Mucosa of rectum (tissue), 2 donors: ENCODE measurements at regions not wholly inside any gene's neighbourhood (a gene's known extent, or its start where the extent isn't known, plus 50 kb on each side); places are given as distances from the start of the nearest gene placed in this dataset.
"Not testable (repeated sequence)": the region's sequence is repeated elsewhere in the genome, so short reads cannot be mapped to it uniquely, and the experiment has no call there.

ENCODE experiments used
- H3K27ac ChIP-seq, 2 donors: one replicate each; pipeline ENCODE4 v1.7.0; 2013; ENCODE audit warnings: inconsistent platforms in 2 of 2, low read depth in 2 of 2, low read length in 2 of 2
- H3K27me3 ChIP-seq, 2 donors: one replicate each; pipeline ENCODE4 v1.7.0; 2013; ENCODE audit warnings: low read length in 2 of 2; ENCODE audit not compliant: control insufficient read depth in 2 of 2, insufficient read depth in 2 of 2
- H3K36me3 ChIP-seq, 2 donors: one replicate each; pipeline ENCODE4 v1.7.0; 2013; ENCODE audit warnings: low read length in 2 of 2; ENCODE audit not compliant: control insufficient read depth in 2 of 2, insufficient read depth in 2 of 2
- H3K4me1 ChIP-seq, 2 donors: one replicate each; pipeline ENCODE4 v1.7.0; 2013; ENCODE audit warnings: low read length in 2 of 2, mild to moderate bottlenecking in 1 of 2; ENCODE audit not compliant: control insufficient read depth in 2 of 2, insufficient read depth in 2 of 2
- H3K4me3 ChIP-seq, 2 donors: one replicate each; pipeline ENCODE4 v1.7.0; 2013; ENCODE audit warnings: low read length in 2 of 2
- H3K9ac ChIP-seq, 2 donors: one replicate each; pipeline ENCODE4 v1.7.0; 2013; ENCODE audit warnings: low read length in 2 of 2, low read depth in 1 of 2, mild to moderate bottlenecking in 1 of 2
- H3K9me3 ChIP-seq, 2 donors: one replicate each; pipeline ENCODE4 v1.7.0; 2013; ENCODE audit warnings: low read length in 2 of 2; ENCODE audit not compliant: control insufficient read depth in 2 of 2
- donor health status: healthy.
- donor health status: Normal muscosa, but diverticular disease.

DNA sequence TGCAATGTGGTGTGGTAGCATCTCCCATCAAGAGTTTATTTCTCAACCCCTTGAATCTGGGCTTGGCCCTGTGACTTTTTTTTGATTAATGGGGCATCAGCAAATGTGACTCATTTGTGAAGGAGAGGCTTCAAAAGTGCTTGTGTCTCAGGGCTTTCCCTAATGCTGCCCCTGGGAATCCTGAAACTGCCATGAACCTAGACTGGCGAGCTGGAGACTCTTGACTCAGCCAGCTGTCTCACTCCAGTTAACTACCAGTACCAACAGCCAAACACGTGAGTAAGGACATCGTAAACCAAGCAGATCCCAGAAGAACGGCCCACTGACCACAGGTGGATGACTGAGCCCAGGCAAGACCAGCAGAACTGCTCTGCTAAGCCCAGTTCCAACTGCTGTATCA lies 72.8 kb upstream of the ADTRP start:
- no peaks in the 10 kb centered on the region for H3K4me1 ChIP-seq
- H3K27ac ChIP-seq, result no peak overlapping the region
- H3K9me3 ChIP-seq, result no peaks in the 10 kb centered on the region
- H3K4me3 ChIP-seq, result no peak overlapping the region
- H3K36me3 ChIP-seq, result no peaks in the 10 kb centered on the region
- no peaks in the 10 kb centered on the region for H3K27me3 ChIP-seq
- no peak overlapping the region for H3K9ac ChIP-seq

DNA sequence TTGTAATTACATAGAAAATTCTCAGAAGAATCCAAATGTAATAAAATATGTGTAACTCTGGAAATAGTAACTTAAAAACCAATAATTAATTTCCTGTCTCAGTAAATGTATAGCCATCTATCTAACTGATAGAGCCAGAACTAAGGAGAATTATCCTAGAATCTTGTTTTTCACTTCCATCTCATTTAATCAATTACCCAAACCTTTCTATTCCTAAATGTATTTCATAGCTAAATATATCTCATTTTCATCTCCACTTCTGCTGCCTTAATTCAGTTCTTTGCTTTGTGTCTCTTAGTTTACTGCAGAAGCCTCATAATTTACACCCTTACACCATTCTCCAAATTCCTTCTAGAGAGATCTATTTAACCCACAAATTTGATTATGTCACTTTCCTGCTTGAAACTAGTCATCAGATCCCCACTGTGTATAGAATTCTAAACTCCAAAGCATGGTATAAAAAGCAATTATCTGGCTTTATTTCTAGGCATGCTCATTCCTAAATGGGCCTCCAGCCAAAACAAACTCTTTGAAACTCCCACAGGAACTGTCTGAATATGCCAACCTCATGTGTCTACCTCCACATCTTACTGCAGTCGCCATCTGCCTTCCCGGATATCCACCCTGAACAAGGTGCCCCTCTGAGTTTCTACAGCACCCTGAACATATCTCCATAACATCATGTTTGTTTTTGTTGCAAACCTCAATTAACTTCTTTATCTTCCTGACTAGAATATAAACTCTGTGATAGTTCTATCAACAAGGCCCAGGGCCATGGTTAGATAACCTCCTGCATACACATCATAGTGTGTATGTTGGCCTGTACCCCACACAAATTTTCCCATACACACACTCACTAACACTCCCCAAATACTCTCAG lies 70.5 kb upstream of the ADTRP start:
- H3K27ac ChIP-seq, result no peak overlapping the region
- no peaks in the 10 kb centered on the region for H3K9me3 ChIP-seq
- H3K9ac ChIP-seq, result no peak overlapping the region
- no peaks in the 10 kb centered on the region for H3K4me1 ChIP-seq
- no peaks in the 10 kb centered on the region for H3K36me3 ChIP-seq
- H3K4me3 ChIP-seq, result no peak overlapping the region
- no peaks in the 10 kb centered on the region for H3K27me3 ChIP-seq

DNA sequence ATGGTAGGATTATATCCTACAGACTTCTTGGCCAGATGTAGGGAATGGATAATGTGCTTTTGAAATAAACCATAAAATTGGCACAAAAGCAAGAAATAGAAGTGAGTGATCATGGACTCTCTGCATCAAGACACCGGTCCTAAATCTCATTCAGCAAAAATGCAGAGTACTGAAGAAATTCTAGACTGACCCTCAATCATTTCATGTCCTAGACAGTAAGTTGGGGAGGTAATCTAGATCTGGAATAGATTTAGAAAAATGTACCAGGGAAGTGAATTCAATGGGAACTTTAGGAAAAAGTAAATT lies 69.7 kb upstream of the ADTRP start:
- no peak overlapping the region for H3K27ac ChIP-seq
- no peak overlapping the region for H3K4me3 ChIP-seq
- H3K27me3 ChIP-seq, result no peaks in the 10 kb centered on the region
- H3K4me1 ChIP-seq, result no peaks in the 10 kb centered on the region
- no peaks in the 10 kb centered on the region for H3K9me3 ChIP-seq
- H3K9ac ChIP-seq, result no peak overlapping the region
- H3K36me3 ChIP-seq, result no peaks in the 10 kb centered on the region

DNA sequence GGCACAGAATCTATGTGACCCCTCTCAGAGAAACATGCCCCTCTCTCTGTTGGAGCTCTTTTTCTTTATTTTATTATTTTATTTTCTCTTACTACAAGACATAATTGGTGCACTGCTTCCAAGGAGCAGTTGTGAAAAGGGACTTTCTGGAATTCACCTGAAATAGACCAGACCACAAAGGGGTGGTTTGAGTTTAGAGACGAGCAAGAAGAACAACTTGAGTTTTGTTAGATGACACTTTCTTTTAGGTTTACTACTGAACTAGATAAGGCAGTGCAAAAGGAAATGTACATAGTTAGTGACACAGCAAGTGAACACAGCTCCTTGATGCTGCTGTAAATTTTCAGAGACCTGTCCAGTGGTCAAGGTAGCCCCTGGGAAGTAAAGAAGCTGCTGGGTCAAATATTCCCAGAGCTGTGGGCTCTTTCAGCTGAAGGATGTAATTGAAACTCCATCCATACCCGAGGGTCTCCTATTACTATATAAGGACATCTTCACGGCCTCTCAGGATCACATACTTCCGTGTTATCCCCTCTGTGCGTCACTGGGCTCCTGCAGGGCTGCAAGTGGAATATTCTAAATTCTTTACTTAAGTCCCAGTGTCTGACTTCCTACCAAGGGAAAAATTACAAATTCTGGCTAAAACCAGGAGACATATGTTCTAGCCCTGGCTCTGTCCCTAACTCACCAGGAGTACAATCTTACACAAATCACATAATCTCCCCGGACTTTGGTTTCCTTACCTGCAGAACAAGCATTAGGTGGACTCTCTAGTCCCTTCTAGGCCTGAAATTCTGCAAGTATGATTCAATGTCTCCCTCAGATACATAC lies 69.1 kb upstream of the ADTRP start:
- H3K4me1 ChIP-seq, result no peaks in the 10 kb centered on the region
- H3K27me3 ChIP-seq, result no peaks in the 10 kb centered on the region
- H3K4me3 ChIP-seq, result no peak overlapping the region
- no peak overlapping the region for H3K27ac ChIP-seq
- H3K36me3 ChIP-seq, result no peaks in the 10 kb centered on the region
- H3K9ac ChIP-seq, result no peak overlapping the region
- no peaks in the 10 kb centered on the region for H3K9me3 ChIP-seq

DNA sequence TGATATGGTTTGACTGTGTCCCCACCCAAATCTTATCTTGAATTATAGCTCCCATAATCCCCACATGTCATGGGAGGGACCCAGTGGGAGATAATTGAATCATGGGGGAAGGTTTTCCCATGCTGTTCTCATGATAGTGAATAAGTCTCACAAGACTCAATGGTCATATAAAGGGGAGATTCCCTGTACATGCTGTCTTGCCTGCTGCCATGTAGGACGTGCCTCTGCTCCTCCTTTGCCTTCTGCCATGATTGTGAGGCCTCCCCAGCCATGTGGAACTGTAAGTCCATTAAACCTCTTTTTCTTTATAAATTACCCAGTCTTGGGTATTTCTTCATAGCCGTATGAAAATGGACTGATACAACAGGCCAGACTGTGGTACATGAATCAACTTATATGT lies 68.5 kb upstream of the ADTRP start:
- not testable (repeated sequence) for H3K27me3 ChIP-seq, H3K4me1 ChIP-seq, H3K9ac ChIP-seq, H3K27ac ChIP-seq, H3K9me3 ChIP-seq, H3K4me3 ChIP-seq, H3K36me3 ChIP-seq

DNA sequence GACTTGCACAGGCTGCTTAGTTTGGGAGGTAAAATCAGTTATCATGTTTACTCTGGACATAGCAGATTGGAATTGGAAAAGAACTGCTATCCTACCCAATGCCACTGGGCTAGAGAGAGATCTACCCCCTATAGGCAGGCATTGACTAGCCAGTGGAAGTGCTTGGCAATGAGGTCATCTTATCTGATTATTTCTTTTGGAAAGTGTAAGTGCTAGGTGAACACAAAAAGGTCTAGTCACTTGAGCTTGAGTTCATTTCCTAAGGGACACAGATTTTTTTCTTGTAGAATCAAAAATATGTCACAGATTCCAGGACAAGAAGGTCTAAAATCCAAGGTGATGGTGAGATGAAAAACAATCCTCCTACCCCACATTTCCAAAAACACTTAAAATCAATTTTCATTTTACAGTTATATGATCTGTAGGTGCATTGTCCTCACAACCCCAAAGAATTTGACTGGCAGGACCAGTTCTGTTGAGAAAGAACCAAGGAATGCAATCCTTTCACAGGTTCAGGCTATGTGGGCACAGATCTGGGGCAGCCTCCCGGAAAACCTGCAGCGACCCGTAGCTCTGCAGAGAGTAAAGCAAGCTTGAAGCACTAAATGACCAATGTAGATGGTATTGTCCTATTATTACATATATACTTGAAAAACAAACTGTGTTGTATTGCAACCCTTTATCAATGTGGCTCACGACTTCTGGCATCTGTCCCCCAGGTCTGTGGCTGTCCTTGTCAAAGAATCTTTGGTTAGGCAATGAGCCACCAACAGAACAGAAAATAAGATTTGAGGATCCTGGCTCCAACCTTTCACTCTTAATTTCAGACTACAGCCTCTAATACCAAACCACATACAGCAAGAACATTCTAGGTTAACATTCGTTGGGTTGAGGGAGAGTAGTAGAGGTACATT lies 67.3 kb upstream of the ADTRP start:
- no peaks in the 10 kb centered on the region for H3K36me3 ChIP-seq

DNA sequence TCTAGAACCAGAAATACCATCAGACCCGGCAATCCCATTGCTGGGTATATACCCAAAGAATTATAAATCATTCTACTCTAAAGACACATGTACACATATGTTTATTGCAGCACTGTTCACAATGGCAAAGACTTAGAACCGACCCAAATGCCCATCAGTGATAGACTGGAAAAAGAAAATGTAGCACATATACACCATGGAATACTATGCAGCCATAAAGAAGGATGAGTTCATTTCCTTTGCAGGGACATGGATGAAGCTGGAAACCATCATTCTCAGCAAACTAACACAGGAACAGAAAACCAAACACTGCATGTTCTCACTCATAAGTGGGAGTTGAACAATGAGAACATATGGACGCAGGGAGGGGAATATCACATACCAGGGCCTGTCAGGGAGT lies 64.2 kb upstream of the ADTRP start:
- H3K36me3 ChIP-seq, H3K27me3 ChIP-seq, H3K9ac ChIP-seq, H3K27ac ChIP-seq, H3K9me3 ChIP-seq, H3K4me3 ChIP-seq, H3K4me1 ChIP-seq: not testable (repeated sequence)

More for the DNA sequence above, 67.3 kb upstream of the ADTRP start:
- no peak overlapping the region for H3K27ac ChIP-seq
- H3K9me3 ChIP-seq, result no peaks in the 10 kb centered on the region
- no peaks in the 10 kb centered on the region for H3K4me1 ChIP-seq
- H3K4me3 ChIP-seq, result no peak overlapping the region
- H3K27me3 ChIP-seq, result no peaks in the 10 kb centered on the region
- H3K9ac ChIP-seq, result no peak overlapping the region

DNA sequence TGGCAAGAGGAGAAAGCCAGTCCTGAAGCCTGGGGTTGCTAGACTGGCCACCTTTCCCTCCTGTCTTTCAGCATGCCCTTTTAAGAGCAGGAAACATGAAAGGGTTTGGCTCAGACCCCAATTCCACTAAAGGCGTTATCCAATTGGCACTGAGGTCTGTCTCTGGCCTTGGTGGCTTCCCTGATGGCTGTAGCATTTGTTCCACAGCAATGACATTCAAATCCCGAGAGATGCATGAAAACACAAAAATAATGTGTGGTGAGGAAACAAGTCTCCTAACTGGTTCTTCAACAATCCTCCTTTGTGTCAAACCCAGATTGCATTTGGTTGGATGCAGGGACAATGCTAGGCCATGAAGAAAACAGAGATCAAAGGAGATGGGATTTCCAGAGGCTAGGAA lies 56.5 kb upstream of the ADTRP start:
- Histone ChIP-seq H3K36me3 (no peaks in the 10 kb centered on the region), H3K4me3 (no peak overlapping the region), H3K4me1 (no peaks in the 10 kb centered on the region), H3K9me3 (no peaks in the 10 kb centered on the region), H3K27ac (no peak overlapping the region), H3K27me3 (no peaks in the 10 kb centered on the region), H3K9ac (no peak overlapping the region)

DNA sequence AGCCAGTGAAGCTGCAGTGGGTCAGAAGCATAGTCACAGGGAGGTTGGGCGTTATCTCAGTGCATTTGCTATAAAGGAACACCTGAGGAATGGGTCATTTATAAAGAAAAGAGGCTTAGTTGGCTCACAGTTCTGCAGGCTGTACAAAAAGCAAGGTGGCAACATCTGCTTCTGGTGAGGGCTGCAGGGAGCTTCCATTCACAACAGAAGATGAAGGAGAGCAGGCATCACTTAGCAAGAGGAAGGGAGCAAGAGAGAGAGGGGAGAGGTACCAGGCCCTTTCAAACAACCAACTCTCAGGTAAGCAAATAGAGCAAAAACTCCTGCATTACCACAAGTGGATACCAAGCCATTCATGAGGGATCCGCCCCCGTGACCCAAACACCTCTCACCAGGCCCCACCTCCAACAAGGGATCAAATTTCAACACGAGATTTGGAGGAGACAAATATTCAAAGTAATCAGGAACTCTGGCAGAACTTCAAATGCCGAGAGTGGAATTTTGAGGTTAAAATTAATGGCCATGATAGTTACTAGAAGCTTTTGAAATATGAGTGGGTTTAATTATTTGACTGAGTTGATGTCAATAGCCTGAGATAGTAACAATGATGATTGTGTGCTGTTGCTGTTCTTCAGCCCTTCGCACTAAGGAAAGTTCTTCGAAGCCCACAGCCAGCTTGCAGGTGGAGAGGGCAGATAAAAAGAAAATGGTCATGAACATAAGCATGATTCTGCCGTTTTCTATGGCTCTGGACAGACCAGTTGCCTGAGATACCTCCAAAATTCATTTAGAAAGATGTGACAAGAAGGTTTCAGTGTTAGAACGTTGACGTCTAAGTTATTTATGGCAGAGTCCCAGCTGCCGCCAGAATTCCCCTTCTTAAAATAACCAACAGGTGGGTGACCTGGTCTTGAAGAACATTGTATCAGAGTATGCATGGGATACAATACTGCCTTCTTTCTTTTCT lies 55.3 kb upstream of the ADTRP start:
- H3K36me3 ChIP-seq, result no peaks in the 10 kb centered on the region
- peak overlapping the region in 1 of 2 donors; percentile 17 for H3K27ac ChIP-seq
- no peak overlapping the region for H3K4me3 ChIP-seq
- H3K4me1 ChIP-seq, result no peaks in the 10 kb centered on the region
- H3K9ac ChIP-seq, result no peak overlapping the region
- no peaks in the 10 kb centered on the region for H3K9me3 ChIP-seq
- H3K27me3 ChIP-seq, result no peaks in the 10 kb centered on the region
